ENCODE measurements at regions not wholly inside any gene's neighbourhood (a gene's known extent, or its start where the extent isn't known, plus 50 kb on each side); places are given as distances from the start of the nearest gene placed in this dataset.

DNA sequence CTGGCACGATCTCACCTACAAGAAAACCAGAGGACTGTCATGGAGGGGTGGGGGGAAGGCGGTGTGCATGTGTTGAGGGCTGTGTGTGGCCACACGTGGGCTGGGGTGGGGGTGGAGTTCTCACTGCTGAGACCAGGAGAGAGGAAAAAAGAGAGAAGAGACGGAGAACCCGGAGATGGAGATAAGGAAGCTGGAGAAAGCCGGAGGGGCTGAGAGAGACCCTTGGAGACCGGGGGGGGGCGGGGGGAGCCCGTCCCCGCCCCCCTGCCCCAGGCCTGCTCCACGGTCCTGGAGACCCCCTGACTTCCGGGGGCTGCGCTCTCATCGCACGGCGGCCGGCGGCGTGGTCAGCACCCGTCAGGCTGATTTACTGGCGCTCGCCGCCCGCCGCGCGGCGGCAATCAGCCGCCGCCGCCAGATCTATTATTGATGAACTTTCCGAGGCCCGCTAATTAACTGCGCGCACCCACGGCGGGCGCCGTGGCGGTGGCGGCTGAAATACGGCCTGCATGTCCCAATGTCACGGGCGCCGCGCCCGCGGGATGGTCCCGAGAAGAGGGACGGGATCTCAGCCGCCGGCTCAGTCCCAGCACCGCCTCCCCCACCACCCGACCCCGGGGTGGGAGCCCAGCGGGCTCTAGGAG, 187.4 kb downstream of the MN1 start:
- no peak for DNase-seq

DNA sequence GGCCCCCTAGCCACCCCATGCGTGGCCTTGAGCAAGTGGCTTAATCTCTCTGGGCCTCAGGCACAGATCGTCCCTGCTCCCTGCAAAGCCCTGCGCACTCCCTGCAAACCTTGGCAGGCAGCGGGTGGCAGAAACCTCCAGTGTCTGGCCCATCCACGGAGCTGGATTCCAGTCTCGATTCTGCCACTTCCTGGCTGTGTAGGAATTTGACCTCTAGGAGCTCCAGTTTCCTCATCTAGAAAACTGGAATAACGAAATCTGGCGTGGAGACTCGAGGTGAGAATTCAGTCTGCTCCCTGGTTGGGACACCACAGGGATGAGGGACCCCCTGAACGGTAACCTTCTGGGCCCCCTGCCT, 186.9 kb downstream of the MN1 start:
- DNase-seq, result no peak

DNA sequence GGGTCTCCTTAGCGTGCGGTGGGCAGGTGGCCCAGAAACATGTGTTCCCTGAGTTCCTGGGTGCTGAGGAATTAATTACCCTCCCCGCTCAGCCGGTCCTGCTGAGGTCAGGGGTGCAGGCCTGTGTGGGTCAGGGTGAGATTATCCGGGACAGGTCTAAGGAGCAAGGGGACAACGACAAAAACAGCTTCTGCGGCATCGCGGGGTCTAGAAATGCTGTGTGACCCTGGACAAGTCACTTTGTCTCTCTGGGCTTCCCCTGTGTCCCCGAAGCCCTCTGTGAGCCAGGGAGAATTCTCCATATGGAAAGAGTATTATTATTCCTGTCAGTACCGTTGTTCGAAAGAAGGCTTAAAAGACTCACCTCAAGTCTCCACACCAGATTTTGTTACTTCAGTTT, 186.1 kb downstream of the MN1 start:
- DNase-seq, result no peak

DNA sequence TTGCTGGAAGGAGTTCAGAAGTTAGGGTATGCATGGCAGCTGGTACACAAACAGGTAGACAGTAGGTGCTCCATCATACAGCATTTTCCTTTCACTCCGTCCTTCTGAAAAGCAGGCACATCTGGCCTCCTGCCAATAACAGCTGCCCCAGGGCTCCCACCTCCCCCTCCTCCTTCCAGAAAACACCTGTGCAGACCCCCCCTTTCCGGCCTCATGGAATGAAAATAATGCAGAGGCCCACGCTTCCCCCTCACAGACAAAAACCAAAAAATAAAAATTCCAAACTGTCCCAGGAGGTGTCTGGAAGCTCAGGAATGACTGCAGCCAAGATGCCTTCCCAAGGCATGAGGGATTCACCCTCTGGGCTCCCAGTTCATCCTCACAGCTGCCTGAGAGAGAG, 185.5 kb downstream of the MN1 start:
- DNase-seq, result no peak

DNA sequence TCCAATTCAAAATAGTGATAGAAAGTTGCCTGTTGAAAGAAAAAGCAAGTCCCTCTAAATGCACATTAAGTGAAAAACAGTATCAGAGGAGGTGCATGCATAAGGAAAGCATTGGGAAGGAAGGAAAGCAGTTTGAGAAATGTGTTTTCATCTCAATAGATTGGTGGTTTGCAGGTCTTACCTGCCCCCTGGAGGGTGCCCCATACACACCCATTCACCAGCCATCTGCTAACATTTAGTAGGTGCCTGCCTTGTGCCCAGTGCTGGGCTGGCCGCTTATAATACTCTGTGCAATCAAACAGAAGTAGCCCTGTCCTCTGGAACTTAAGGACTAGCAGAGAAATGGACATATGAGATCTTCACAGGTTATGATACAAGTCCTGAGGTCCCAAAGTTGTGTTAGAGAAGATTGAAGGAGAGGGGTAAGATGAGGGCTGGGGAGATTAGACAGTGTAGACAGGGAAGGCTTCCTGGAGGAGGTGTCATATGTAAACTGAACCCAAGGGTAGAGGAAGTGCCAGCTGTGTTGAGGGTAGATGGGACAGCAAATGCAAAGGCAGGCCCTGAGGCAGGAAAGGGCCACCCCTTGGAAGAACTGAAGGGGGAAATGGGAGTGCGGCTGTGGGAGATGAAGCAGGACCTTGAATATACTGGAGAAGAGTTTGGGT, 184.2 kb downstream of the MN1 start:
- DNase-seq, result no peak

DNA sequence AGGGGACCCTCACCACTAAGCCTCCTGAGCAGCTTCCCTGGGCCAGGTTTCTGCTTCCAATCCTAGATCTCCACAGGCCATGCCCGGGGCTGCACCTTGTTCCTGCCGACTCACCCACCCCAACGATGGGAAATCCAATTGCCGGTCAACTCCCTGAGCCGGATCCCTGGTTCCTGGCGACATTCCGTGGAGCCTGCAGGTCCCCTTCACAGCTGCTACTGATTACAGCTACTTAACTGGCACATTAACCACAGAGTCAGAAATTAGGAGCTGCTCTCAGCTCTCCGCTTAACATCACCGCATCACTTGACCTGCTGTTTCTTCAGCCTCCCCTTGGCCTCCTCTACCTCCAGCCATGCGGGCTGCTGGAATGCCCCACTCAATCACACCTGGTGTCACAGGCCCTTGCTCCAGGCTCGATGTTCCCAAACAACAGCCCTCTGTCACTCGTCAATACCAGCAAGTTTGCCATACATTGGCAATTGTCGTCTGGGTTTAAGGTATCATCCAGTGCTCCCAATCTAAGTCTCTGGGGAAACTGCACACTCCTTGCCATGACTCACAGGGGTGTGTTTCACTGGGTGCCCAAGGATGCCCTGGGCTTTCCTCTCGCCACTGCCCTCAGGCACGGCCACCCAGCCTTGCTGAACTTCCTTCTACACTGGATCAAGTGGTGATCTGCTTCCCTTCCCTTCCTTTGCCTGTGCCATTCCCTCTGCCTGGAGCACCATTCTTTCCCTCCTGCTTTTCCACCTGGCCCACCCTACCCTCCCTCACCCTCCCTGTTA, 181.0 kb downstream of the MN1 start:
- DNase-seq, result no peak

DNA sequence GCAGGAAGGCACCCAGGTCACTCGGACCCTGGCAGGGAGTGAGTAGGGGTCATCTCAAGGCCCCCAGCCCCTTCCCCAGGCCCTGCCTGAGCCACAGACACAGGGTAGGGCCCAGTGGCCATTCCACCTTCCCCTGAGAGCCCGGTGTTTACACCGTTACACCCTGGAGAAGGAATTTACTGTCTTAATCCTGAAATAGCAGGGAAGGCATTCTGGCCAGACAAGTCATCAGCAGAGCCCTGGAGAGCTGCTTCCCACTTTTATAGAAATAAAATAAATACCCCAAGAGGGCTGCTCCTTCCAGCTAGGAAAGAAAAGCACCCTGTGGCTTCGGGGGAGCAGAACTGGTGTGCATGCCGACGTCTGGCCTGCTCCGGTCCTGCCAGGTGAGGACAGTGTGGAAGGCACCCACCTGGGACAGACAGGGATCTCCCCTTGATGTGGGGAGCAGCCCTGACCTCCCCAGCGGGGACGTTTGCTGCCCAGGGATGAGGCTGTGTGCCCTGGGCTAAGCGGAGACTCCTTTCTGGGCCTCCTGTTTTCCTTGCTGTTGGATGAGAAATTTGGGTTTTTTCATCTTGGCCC, 180.0 kb downstream of the MN1 start:
- no peak for DNase-seq

DNA sequence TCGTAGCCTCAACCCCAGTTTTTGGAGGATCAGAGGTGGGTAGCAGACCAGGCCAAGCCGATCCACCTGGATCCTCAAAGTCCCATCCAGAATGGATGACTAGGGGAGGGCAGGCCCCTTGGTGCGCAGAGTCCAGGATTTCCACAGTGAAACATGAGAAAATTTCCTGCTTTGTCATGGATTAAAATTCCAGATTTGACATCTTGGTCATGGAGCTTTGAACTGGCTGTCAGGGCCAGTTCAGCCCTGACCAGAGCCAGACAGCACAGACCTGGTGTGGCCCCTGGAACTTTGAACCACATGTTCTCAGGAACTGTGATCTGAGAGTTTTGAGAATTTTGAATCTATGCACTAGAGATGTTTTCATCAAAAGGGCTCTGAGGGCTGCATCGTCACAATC, 177.5 kb downstream of the MN1 start:
- no peak for DNase-seq

DNA sequence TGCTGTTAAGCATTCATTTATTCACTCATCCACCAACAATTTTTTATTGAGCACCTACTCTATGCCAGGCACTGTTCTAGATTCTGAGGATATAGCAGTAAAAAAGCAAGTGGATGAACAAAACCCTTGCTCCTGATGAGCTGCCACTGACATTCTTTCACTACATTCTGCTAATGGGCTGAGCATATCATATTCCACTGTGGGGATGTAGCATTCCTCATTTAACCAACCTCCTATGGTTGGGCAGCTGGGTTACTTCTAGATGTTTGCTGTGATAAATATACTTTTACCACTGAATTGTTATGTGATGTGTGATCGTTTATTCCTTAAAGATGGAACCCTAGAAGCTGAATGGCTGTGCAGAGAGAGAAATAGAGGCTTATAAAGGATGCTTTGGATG, 176.9 kb downstream of the MN1 start:
- no peak for DNase-seq

DNA sequence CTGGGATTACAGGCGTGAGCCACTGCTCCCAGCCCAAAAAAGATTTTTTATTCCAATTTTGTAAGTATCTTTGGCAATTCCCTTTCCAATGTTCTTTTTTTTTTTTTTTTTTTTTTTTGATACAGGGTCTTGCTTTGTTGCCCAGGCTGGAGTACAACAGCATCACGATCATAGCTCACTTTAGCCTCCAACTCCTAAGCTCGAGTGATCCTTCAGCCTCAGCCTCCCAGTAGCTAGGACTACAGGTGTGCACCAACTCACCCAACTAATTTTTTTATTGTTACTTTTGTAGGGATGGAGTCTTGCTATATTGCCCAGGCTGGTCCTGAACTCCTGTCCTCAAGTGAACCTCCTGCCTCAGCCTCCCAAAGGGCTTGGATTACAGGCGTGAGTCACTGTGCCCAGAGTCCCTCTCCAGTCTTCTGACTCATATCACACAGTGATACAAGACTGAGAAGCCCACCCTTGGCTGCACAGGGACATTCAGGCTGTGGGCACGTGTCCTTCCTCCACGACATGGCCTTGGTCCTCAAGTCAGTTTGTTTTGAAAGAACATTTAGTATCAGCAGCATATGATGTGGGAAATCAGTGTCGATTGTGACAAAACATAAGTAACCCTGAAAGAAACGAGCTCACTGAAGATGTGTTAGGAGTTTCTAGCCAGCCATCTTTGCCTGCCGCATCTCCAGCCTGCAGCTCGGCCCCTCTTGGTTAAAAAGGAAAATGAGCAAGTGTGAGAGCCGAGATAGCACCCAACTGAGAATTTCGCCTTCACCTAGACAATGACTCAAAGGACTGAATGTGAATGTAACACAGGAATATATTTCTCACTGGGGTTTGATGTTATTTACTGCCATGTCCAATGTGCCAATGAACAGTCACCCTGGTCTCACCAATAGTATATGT, 175.5 kb downstream of the MN1 start:
- DNase-seq, result no peak

DNA sequence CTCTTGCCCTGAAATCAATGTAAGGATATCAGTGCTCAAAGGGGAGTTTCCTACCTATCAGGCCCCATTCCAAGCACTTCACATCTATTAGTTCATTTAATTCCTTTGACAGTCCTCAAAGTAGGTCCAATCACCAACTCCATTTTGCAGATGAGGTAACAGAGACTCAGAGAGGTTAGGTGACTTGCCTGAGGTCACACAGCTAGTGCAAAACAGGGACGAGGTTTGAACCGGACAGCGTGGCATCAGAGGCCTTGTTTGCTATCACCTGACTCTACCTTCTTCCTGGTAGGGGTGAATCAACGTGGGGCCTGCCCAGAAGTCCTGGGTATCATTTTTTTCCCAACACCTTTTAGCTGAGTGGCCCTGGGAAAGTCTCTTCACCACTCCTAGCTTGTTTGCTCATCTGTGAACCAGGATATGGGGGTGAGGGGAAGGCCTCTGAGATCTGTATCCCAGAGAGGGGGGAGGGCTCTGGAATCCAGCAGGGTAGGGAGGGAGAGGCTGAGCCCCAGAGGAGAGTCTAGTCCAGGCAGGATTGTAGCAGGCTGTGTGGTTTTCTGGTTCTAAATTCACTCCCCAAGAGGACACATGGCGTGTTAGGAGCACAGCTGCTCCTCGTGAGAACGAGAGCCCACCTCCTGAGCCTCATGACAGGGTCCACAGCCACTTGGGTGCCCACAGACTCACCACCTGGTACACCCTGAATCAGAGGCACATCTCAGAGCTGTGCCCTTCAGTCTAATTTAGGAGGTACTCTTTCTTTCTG, 174.7 kb downstream of the MN1 start:
- DNase-seq, result no peak

DNA sequence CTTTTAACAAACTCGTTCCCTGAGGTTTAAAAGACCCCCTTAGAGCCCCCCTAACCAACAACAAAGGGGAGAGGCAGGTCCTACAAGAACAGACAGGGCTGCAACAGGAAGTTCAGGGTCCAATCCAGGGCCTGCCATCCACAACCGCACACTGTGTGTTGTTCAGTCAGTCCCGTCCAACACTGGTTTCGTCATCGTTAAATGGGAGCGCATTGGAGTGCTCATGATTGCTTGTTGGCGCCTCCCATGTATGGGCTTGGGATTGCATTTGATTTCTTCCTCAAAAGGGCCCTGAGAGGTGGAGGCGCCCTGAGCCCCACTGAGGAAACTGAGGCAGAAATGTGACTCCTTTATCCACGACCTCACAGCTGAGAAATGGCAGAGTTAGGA, 174.1 kb downstream of the MN1 start:
- DNase-seq, result no peak

DNA sequence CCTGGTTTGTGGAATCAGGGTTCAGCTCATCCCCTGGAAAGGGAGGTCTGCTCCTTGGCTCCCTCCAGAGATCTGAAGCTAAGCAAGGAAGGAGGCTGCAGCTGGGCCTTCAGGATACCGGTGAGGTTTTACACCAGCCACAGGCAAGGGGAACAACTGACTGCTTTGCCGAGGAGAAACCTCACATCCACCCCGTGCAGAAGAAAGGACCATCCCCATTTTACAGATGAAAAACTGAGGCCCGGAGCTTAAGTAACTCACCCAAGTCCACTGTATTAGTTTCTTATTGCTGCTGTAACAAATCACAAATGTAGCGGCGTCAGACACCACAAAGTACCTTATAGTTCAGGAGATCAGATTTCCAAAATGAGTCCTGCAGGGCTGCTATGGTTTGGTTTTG, 173.7 kb downstream of the MN1 start:
- DNase-seq, result no peak

DNA sequence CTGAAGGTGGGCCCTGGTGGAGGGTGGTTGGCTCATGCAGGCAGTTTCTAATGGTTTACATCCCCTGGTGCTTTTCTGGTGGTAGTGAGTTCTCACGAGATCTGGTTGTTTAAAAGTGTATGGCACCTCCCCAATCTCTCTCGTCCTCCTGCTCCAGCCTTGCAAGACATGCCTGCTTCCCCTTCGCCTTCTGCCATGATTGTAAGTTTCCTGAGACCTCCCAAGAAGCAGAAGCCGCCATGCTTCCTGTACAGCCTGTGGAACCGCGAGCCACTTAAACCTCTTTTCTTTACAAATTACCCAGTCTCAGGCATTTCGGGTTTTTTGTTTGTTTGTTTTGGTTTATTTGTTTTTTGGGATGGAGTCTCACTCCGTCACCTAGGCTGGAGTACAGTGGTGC, 173.2 kb downstream of the MN1 start:
- no peak for DNase-seq

DNA sequence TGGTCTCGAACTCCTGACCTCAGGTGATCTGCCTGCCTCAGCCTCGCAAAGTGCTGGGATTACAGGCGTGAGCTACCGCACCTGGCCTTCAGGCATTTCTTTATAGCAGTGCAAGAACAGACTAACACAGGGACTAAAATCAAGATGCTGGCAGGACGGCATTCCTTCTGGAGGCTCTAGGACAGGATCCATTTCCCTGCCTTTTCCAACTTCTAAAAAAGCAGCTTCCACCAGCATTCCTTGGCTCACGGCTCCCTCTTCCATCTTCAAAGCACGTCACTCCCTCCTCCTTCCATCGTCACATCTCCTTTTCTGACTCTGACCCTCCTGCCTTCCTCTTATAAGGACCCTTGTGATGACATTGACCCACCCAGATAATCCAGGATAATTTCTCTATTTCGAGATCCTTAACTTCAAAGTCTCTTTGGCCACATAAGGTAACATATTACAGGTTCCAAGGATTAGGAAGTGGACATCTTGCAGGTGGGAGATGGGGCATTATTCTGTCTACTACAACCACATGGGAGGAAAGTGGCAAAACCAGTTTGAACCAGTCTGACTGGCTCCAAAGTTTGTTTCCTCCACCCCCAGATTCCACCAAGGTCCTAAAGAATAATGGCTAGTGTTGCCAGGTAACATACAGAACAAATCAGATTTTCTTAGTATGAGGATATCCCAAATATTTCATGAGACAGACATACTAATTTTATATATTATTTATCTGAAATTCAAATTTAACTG, 172.5 kb downstream of the MN1 start:
- DNase-seq, result no peak

DNA sequence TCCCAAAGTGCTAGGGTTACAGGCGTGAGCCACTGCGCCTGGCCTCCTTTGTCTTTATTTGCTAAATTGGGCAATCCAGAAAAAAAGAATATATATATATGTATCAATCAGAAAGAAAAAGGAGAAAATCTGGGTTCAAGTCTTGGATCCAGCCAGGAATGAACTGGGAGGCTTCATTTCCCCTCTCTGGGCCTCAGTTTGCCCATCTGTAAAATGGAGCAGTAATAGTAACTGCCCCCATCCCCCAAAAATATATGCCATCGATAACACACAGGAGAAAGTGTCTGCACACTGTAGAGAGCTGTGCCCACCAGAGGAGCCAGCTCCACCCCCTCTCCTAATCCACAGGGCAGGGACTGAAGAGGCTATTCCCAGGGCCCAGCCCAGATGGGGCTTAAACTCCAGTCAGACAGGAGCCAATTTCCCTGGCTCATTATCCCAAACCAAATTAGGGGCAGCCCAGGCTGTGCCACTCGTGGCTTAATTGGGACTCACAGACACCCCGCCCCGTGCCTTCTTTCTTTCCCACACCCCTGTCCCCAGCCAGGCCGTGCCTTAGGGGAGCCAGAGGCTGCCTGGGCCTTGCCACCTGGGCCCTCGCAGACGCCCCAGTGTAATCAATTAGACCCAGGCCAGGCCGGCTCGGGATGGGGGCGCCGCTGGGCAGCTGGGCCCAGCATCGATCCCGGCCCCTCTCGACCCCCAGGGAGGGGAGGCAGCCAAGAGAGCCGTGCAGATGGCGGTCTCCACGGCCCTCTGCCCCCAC, 171.5 kb downstream of the MN1 start:
- DNase-seq, result no peak

DNA sequence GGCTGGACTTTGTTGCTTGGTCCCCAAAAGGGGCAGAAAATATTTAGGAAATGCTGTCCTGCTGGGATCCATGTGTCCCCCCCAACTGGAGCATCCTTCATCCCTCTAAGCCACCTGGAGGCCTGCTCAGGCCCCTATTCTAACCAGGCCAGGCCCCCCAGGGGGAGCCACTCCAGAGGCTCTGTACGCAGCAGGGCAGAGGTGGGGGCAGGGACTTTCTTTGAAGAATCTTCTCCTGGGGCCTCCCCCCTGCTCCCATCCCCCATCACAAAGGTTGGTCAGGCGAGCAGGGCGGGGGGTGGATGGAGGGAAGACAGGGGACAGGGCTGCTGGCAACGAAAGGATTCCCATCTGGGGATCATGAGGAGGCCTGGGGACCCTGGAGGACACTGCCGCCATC, 170.8 kb downstream of the MN1 start:
- no peak for DNase-seq

DNA sequence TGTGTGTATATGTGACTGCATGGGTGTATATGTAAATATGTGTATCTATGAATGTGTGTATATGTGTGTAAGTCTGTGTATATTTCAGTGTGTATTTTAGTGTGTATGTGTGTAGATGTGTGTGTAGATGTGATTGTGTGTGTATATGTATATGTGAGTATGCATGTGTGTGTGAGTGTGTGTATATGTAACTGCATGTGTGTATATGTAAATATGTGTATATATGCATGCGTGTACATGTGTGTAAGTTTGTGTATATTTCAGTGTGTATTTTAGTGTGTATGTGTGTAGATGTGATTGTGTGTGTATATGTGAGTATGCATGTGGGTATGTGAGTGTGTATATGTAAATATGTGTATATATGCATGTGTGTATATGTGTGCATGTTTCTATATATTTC, 169.9 kb downstream of the MN1 start:
- DNase-seq, result no peak

DNA sequence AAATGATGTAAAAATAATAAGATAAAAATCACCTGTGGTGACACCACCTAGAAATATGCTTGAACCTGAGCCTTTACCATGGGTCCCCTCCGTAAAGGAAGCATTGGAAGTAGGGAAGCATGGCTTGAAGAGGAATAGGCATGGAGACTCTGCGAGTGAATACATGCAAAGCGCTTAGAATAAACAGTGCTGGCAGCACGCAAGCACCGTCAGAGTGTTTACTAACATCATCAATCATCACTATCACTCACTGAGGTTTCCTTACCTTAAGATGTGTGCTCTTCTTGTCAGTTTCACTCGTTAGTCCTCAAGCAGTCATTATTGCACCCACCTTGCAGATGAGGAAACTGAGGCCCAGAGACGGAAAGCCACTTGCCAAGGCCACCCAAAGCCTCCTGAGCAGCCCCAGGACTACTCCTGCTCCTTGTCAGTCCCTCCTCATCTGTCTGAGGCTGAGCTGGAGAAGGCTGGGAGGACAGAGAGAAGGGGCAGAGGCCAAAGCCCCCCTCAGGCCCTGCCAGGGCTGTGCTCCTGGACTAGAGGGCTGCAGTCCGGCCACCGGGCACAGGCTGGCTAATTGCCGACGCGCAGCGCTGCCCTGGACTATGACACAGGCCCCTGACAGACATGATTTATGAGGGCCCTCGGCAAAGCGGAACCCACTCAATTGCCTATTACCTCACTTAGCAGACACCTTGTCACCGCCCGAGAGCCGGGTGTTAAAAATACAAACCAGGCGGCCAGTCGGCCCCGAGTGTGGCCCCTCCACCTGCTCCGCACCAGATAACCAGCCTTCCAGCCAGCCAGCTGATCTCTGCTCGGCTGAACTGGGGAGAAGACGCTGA, 168.9 kb downstream of the MN1 start:
- no peak for DNase-seq
